GM18870 (cell line): ENCODE measurements at regions not wholly inside any gene's neighbourhood (a gene's known extent, or its start where the extent isn't known, plus 50 kb on each side); places are given as distances from the start of the nearest gene placed in this dataset.

Experiments
- ATAC-seq: cut with Tn5 transposase; IDR thresholded peaks from one replicate; pipeline ENCODE4 v1.9.1; 2021; ENCODE audit warnings: moderate library complexity; ENCODE audit not compliant: unreplicated experiment

DNA sequence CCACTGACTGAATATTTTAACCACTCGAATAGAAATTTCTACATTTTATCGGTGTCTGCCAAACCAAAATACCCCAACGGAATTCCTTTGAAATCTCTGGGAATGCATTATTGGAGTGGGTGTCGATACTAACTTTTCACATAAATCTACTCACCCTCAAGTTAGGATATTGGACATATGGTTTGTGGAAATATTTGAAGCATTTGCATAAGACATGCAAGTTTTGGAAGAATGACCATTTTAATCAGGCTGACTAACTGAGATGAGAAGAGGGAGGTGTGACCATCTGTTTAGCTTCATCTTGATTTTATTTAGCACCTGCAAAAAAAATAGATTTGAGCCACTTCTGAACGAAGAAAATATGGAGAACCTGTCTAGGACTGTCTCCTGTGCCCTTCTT is 61.2 kb downstream of the KLF6 start:
- ATAC-seq, result no peak

DNA sequence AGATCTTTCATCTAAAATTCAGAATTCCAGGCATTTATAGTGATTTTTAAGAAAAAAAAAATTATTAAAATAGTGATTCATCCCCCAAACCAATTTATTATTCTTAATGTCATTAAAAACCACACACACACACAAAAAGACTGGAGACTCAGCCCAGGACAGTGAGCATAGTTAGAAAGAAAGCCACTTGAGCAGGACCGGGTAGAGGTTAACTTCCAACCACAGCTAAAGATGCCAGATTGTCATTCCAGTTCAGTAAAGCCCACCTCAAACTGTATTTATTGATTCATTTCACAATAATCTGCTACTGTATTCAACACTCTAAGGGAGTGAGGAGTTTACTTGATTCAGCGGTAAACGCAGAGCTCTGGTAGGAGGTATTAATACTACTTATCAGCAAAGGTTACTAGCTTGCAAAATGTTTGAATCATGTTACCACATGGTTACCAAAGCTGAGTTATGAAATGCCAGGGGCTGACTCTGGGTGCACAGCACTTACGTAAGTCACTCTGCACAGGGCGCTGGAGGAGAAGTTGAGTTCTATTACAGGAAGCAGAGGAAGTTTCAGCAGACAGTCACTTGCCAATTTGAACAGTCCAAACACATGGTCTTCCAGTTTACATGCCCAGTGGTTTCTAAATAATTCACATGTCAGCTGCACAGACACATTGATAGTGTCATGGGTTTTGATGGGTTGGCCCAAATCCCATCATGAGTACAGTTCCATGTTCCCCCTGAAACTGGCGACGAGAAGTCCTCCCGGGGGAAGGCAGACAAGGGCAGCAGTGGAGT is 64.6 kb downstream of the KLF6 start:
- ATAC-seq, result no peak

DNA sequence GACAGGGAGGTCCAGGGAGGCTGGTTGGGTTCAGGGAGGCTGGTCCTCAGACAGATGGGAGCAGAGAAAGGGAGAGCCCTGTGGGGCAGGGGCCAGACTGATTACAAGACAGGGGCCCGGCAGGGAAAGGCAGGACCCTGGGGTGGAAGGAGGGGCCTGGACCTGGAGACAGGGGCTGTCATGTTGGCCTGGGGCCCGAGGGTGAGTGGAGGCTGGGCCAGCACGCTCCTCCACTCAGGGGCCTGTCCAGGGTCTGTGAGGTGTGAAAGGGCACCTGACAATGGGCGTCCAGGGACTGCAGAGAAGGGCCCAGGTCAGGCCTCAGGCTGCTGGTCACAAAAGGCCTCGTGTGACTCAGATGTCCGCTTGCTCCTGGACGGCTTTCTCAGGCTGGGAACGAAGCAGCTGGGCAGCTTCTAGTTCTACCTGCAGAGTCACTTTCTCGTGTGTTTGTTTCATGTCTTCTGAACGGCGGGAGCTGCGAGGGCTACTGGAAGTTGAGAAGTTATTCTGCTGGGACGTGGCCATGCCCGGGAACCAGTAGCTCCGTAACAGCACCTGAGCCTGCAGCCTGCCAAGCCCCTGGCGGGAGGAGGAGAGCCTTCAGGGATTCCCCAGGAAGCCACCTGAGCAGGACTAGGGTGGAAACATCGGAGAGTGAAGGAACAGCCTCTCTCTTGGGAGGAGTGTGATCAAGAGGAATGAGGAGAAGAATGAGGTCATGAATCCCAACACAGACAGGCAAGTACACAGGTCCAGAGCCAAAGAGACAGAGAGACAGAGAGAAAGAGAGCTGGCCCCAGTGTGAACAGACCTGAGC is 65.8 kb downstream of the KLF6 start:
- ATAC-seq, result no peak

DNA sequence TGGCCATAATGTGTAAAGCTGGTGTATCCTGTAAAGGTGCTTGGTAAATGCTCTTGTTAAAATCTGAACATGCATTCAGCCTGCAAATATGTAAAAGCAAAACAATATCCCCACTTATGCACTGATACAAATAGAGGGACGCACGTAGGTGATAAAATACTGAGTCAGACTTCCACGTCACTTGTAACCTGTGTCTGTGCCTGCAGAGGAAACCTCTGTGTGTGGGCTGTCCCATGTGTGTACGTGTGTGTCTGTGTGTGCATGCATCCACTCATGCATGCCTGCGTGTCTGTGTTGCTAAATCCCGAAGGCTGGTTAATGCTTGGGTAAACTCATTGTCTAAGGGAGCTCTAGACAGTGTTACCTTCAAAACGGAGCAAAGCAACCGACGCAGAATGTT is 68.9 kb downstream of the KLF6 start:
- no peak for ATAC-seq

DNA sequence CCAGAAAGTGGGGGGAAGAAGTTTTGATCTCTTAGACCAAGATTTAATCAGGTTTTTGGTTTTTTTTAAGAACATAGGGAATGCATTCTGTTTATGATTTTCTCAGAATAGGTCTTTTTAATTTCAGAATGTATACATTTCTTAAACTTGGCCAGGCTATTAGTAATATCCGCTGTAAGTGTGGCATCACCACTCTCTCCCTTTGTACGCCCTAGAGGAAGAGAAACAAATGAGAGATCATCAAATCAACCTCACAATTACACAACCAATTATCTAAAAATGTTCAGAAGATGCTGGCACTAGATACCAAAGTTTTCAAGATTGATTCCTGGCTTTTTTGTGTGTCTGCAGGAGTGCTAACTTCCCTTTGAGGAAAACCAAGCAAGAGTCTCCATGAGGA is 70.0 kb downstream of the KLF6 start:
- no peak for ATAC-seq

DNA sequence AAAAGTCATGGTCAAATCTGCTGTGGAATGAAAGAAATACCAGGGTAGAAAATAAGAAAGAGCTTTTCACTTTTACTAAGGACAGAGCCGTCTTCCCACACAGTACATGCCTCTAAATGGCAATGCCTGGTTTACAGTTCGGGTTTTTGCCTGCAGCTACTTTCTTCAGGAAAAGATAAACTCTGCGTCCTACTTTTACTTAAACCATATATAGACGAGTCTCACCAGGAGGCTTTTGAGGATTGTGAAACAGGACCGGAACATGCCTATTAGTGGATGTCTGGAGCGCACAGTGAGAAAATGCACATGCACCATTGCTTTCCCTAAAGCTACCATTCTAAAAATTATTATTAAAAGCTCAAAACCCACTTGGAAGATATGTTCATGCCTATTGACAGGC is 70.5 kb downstream of the KLF6 start:
- no peak for ATAC-seq

DNA sequence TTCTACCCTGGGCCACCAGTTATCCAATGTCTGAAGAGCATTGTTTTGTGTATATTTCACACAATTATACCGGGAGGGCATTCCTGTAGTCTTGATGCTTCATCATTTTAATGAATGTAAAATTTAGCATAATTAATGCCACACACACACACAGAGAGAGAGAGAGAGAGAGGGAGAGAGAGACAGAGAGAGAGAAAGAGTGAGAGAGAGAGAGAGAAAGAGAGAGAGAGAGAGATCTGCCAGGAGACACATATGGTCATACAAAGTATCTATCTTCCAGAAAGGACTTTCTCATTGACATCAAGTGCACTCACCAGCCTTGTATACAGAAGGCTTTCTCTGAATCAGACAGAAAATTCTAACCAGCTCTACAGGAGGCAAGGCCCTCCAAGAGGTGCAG is 72.3 kb downstream of the KLF6 start:
- ATAC-seq, result no peak

DNA sequence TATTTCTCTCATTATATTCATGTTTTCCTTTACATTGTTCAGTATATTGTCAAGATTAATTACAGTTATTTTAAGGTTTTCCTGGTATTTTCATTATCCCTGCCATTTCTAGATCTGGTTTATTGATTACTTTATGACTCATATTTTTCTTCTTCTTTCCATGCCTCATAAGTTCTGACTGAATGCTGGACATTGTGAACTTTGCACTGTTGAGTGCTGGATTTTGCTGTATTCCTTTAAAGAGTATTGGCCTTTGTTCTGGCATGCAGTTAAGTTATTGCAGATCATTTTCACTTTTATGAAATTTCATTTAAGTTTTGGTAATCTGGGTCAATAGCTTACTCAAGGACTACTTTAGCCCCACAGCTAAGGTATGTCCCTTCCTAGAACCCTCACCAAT is 73.1 kb downstream of the KLF6 start:
- no peak for ATAC-seq

DNA sequence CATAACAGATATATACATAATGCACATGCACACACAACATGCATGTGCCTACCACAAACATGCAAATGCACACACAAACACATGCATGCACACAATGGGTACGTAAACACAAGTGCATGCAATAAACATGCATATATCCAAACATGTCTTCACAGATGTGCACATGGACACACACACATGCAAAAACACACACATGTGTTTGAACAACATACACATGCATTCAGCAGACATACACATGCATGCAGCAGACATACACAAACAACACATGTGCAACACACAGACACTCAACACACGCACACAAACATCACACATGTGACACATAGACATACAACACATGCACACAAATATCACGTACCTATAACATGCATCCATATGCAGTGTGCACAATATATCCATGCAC is 74.2 kb downstream of the KLF6 start:
- no peak for ATAC-seq

DNA sequence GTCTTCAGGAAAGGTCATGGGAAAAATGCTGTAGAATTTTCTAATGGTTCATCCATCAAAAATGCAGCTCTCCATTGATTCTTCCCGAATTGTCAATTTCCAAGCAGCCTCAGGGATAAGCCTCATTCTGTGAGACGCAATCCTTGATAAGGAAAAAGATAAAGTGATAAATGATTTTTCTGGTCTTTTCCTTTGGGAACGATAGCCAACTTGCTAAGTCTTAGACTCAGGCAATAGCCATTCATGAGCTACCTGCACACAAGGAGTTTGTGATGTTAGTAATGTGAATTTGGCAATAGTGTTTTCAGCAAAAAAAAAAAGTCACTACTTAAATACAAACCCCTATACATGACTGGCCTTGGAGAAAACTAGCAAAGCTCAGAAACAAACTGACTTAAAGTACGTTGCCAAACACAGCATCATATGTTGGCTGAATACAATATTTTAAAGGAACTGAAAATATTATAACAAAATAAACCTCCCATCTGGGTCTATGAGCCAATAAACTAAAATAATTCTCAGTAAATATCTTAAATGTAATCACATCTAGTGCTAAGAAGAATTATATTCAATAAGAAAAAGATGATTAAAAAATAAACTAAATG is 75.5 kb downstream of the KLF6 start:
- ATAC-seq, result no peak

DNA sequence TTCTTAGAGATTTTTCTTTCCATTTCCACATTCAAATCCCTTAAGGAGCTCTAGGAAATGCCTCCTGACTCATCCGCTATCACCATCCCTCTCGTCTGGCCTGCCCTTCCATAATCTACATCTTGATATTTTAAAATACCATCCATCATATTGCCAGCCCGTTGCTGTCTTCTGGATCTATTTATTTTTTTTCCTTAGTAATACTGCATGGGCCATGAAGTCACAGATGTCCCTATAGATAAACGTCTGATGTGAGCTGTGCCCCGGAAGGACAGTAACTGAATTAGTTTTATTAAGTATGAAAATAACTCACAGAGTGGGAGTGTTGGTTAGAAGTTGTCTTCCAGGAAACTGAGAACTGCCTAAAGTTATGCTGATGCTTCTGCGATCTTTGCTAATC is 76.2 kb downstream of the KLF6 start:
- ATAC-seq, result no peak

DNA sequence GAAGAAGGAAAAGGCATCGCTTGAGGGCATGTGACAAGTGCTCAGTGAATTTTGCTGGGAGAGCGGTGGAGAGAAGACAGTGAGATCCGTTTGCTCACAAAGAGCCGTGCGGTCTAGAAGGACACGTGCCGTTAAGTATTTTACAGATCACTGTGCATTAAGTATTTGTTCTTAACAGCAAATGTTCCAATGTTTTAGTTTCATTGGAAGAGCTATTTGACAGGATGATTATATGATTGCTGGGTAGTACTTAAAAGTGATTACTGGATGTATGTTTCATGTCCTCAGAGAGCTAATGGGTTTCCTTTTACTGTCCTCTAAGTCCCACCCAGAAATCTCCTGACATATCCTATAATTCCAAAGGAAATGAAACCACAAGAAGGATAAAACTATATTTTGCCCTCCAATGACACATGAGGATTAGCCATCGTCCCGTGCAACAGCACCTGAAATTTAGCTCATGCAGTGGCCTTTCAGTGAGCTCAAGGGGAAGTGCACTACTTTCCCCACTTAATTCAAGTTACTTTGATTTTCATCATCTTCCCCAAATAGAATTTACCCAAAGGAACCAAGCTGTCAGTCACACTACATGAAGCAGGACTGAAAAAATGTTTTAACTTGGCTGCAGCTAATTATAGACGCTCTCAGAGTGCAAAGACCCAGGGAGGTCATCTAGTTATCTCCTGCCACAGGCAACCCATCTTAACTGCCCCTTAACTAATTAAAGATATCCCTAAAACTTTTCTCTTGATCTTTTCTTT is 80.3 kb downstream of the KLF6 start:
- ATAC-seq, result no peak

DNA sequence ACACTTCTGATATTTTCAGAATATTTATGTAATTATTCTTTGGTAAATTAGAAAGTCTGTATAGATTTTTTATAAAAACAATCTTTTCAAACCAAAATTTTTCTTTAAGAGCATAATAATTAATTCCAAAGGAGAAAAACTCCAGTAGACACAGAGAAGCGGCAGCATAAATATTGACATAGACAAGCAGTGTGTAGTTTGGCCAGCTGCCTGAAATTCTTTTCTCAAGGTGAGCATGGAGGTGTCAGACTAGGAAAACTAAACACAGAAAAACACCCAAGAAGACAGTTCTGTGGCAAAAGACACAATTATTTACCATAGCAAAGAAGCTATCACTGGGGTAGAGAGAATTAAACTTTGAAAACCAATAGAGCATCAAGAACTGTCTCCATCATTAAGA is 82.4 kb downstream of the KLF6 start:
- no peak for ATAC-seq

DNA sequence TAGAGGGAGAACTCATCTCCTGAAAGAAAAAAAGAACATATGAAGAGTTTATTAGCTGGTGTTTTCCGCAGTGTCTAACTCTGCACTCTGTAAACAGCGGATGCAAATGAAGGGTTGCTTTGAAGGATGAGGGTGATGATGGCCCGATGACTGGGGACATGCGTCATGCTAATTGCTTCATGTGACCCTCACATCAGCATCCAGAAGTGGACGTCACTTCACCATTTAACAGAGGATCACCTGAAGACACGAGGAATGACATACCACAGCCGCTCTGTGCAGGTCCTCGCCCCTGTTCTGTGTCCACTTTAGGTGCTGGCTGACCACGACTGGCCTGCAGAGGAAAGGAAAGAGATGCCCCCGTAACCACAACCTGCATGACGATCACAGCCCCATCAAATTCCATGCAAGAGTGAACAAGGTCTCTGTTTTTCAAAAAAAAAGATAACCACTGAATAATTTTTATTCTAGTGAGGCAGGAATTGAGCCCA is 82.9 kb downstream of the KLF6 start:
- no peak for ATAC-seq

DNA sequence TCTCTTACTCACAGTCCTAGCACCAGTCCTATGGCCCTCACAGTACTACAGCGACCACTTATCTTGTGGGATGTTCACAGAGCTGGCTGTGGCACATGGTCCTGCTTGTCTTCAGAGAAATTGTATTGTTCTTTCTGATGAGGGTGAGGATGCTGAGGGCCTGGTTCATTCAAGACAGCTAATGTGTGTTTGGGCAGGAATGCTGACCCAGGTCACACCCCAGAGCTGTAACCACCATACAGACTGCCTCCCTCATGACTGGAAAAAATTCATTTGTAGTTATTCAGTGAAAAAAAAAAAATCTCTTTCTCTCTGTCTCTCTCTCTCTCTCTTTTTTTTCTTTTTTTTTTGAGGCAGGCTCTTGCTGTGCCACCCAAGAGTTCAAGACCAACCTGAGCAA is 83.5 kb downstream of the KLF6 start:
- no peak for ATAC-seq

DNA sequence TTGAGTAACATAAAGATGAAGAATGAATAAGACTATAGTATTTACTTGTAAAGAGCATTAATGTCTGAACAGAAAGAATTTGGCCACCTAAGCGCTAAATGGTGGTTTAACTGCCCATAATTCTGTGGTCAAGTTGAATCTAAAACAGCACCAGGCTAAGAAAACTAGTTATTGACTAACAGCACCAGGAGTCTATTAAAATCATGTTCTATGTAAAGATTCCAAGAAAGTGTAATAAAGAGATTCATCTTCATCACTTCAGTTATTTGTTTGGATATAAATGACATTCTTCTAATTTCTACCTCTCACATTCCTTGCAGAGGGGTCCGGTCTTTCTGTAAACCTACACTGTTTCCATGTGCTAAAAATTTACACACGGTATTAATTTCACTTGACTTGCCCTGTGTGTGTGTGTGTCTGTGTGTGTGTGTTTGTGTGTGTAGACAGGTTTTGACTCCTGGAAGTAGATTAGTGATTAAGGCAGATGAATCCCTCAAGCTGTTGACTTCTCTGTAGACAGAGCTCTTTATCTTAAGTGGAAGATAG is 84.4 kb downstream of the KLF6 start:
- no peak for ATAC-seq

DNA sequence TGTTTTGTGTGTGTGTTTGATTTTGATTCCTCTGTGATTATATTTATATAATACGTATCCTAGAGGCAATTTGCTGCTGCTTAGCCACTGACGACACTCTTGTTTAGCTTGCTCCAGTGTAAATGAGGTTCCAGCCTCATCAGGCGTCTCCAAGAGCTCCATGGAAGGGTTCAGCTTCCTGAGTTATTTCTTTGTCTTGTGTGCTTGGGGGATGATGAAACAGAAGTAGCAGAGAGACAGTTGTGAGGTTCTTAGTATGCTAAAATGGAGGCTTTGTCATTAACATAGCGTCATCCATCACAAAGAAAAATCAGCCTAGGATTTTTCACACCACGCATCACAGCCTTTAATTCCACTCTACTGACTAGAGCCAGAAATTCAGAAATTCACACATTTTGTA is 85.1 kb downstream of the KLF6 start:
- no peak for ATAC-seq

DNA sequence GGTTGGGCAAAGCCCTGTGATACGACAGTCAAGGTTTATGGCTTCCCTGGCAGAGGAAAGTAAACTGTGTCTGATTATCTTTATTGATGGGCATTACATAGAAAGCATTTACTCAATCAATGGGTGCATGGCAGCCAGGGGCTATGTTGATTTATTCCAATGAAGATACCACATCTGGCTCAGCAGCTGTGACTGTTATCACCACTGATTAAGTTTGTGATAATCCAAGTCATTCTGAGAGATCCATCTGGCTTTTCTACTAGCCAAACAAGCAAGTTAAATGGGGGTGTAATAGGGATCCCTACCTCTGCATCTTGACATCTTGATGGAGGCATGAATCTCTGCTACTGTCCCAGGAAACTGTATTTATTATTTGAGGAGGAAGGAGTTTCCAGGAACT is 86.7 kb downstream of the KLF6 start:
- no peak for ATAC-seq

DNA sequence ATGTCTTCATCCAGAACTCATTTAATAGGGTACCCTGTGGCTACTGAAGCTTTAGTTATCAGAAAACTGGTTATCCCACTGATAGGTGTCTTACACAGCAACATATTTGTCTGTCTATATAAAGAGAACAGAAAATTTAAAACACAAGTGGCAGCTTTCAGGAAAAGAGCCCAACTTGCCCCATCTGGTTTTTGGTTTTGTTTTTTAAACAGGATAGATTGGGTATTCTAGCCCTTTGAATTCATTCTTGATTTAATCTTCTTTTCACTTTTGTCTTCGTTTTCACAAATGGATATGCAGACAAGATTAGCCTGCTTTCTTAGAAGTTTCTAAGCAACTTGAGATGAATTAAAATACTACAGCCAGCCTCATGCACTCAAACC is 91.3 kb downstream of the KLF6 start:
- ATAC-seq, result no peak

DNA sequence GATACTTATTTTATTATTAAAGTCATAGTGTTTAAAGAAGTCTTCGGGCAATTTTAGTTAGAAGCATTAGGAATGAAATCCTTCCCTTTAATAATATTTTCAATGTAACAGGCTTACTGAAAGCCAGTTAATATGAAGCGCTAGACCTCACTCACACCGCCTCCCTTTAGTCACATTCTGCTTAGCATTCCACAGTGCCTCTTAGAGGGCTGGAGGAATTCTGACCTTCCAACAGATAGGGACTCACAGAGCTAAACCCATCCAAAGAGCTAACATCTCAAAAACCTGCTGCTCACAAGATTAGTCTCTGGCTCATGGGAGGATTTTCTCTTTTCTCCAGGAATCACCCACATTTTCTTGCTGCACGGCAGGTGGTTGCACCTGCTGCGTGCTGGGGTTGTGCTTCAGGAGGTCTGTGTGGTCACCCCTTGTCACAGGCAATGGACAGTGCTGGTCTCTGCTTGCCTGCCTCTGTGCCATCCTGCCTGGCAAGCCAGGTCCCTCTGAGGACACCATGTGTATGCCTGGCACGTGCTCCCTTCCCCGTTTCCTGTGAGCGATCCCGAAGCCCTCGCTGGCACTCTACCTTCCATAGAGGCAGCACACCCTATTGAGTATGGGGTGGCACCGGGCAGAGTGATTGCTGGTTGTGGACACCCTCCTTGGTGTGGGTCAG is 91.8 kb downstream of the KLF6 start:
- ATAC-seq, result no peak
